ENCODE measurements at regions not wholly inside any gene's neighbourhood (a gene's known extent, or its start where the extent isn't known, plus 50 kb on each side); places are given as distances from the start of the nearest gene placed in this dataset.

- no peak overlapping the region for H3K27ac Mint-ChIP-seq
- H3K9me3 Mint-ChIP-seq = no peaks in the 10 kb centered on the region
- Histone ChIP-seq H3K4me1 (ENCODE audit: control insufficient read depth, insufficient read depth, low read length) (peaks cover 4% of the 10 kb centered on the region), H3K9ac (ENCODE audit: extremely low read depth, low read length, poor library complexity, severe bottlenecking) (no peak overlapping the region), H3K36me3 (ENCODE audit: control insufficient read depth, insufficient read depth, low read length) (no peaks in the 10 kb centered on the region), H3K27me3 (ENCODE audit: control insufficient read depth, insufficient read depth, low read length, poor library complexity, severe bottlenecking) (no peaks in the 10 kb centered on the region), H3K27ac (ENCODE audit: low read depth, low read length) (no peak overlapping the region), H3K9me3 (ENCODE audit: control insufficient read depth, low read length) (no peaks in the 10 kb centered on the region), H3K4me3 (ENCODE audit: low read length) (no peak overlapping the region)
- no peak for TF ChIP-seq CTCF (conservative IDR thresholded peaks at IDR 0.05)
- WGBS, 2 experiments (ENCODE audit: insufficient coverage in 1 of 2, insufficient read length in 1 of 2) = 97 to 100% methylated on average over 3 to 6 of the region's 6 CpGs
- H3K4me1 Mint-ChIP-seq = peaks cover 4% of the 10 kb centered on the region
- no peaks in the 10 kb centered on the region for H3K27me3 Mint-ChIP-seq (ENCODE audit: insufficient read depth)
- DNase-seq = no peak
- H3K4me3 Mint-ChIP-seq = no peak overlapping the region
- H3K36me3 Mint-ChIP-seq (ENCODE audit: low read depth) = no peaks in the 10 kb centered on the region
Observed at GRCh38 chr2:104404526-104404925, 449.4 kb upstream of the POU3F3 start.

- H3K4me1 Mint-ChIP-seq = peaks cover 4% of the 10 kb centered on the region
- Histone ChIP-seq H3K4me1 (ENCODE audit: control insufficient read depth, insufficient read depth, low read length) (peaks cover 4% of the 10 kb centered on the region), H3K4me3 (ENCODE audit: low read length) (no peak overlapping the region), H3K9ac (ENCODE audit: extremely low read depth, low read length, poor library complexity, severe bottlenecking) (no peak overlapping the region), H3K27ac (ENCODE audit: low read depth, low read length) (no peak overlapping the region), H3K27me3 (ENCODE audit: control insufficient read depth, insufficient read depth, low read length, poor library complexity, severe bottlenecking) (no peaks in the 10 kb centered on the region), H3K9me3 (ENCODE audit: control insufficient read depth, low read length) (no peaks in the 10 kb centered on the region), H3K36me3 (ENCODE audit: control insufficient read depth, insufficient read depth, low read length) (no peaks in the 10 kb centered on the region)
- 95% methylated on average over 8 of the region's 8 CpGs; no CpG with 5 or more reads in 1 of the 2 experiments for WGBS, 2 experiments (ENCODE audit: insufficient coverage in 1 of 2, insufficient read length in 1 of 2)
- no peak for TF ChIP-seq CTCF (conservative IDR thresholded peaks at IDR 0.05)
- H3K27ac Mint-ChIP-seq = no peak overlapping the region
- no peaks in the 10 kb centered on the region for H3K36me3 Mint-ChIP-seq (ENCODE audit: low read depth)
- no peak overlapping the region for H3K4me3 Mint-ChIP-seq
- no peaks in the 10 kb centered on the region for H3K27me3 Mint-ChIP-seq (ENCODE audit: insufficient read depth)
- no peak for DNase-seq
- H3K9me3 Mint-ChIP-seq = no peaks in the 10 kb centered on the region
Observed at GRCh38 chr2:104405623-104406022, 448.3 kb upstream of the POU3F3 start.

- no peaks in the 10 kb centered on the region for H3K36me3 ChIP-seq (ENCODE audit: control insufficient read depth, insufficient read depth, low read length)
- DNase-seq = no peak
- H3K4me1 ChIP-seq (ENCODE audit: control insufficient read depth, insufficient read depth, low read length) = peaks cover 4% of the 10 kb centered on the region
- 90 to 100% methylated on average over 5 to 10 of the region's 10 CpGs for WGBS, 2 experiments (ENCODE audit: insufficient coverage in 1 of 2, insufficient read length in 1 of 2)
- H3K9ac ChIP-seq (ENCODE audit: extremely low read depth, low read length, poor library complexity, severe bottlenecking) = no peak overlapping the region
- H3K9me3 ChIP-seq (ENCODE audit: control insufficient read depth, low read length) = no peaks in the 10 kb centered on the region
- no peak for TF ChIP-seq CTCF (conservative IDR thresholded peaks at IDR 0.05)
- H3K27me3 ChIP-seq (ENCODE audit: control insufficient read depth, insufficient read depth, low read length, poor library complexity, severe bottlenecking) = no peaks in the 10 kb centered on the region
- Mint-ChIP-seq H3K4me3 (no peak overlapping the region), H3K9me3 (no peaks in the 10 kb centered on the region), H3K27me3 (ENCODE audit: insufficient read depth) (no peaks in the 10 kb centered on the region), H3K36me3 (ENCODE audit: low read depth) (no peaks in the 10 kb centered on the region), H3K27ac (no peak overlapping the region), H3K4me1 (peaks cover 4% of the 10 kb centered on the region)
- no peak overlapping the region for H3K27ac ChIP-seq (ENCODE audit: low read depth, low read length)
- H3K4me3 ChIP-seq (ENCODE audit: low read length) = no peak overlapping the region
Observed at GRCh38 chr2:104406261-104406726, 447.6 kb upstream of the POU3F3 start.
